ENCODE measurements at regions not wholly inside any gene's neighbourhood (a gene's known extent, or its start where the extent isn't known, plus 50 kb on each side); places are given as distances from the start of the nearest gene placed in this dataset.

DNA sequence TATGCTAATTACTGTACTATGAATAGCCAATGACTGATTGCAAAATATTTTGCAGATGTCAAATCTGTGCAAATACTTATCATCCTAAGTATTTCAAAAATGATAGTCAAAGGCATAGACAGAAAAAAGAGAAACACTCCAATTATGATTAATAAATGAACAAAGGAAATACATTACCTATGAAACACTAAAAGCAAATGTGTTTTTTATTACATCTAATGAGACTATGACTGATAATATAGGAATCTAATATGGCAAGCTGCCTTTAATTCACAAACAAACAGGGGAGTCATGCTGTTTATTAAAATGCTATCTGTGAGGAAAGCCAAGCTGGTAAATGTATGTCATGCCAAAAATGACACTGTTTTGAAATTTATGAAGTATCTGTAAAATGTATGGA lies 713.2 kb upstream of the NRSN1 start:
- TF ChIP-seq, protein P1, sequence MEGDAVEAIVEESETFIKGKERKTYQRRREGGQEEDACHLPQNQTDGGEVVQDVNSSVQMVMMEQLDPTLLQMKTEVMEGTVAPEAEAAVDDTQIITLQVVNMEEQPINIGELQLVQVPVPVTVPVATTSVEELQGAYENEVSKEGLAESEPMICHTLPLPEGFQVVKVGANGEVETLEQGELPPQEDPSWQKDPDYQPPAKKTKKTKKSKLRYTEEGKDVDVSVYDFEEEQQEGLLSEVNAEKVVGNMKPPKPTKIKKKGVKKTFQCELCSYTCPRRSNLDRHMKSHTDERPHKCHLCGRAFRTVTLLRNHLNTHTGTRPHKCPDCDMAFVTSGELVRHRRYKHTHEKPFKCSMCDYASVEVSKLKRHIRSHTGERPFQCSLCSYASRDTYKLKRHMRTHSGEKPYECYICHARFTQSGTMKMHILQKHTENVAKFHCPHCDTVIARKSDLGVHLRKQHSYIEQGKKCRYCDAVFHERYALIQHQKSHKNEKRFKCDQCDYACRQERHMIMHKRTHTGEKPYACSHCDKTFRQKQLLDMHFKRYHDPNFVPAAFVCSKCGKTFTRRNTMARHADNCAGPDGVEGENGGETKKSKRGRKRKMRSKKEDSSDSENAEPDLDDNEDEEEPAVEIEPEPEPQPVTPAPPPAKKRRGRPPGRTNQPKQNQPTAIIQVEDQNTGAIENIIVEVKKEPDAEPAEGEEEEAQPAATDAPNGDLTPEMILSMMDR (IDR thresholded peaks at IDR 0.05) = no peak
- TF ChIP-seq EP300 (IDR thresholded peaks at IDR 0.05) = no peak
- TF ChIP-seq POLR2A (IDR thresholded peaks at IDR 0.05) = no peak
